MCF 10A (cell line): ENCODE measurements at regions not wholly inside any gene's neighbourhood (a gene's known extent, or its start where the extent isn't known, plus 50 kb on each side); places are given as distances from the start of the nearest gene placed in this dataset.
A peak's percentile ranks its signal among the peaks of the same experiment; 100 is the strongest.

Experiments used
- BruUV-seq: library from RNA; stranded (reverse); fragments of 400-500 nt; replicated peaks from 2 replicates; lab custom pipeline; 2021; lab: Mats Ljungman, UMichigan
- CTCF ChIA-PET: fragments of 300-600 bp; sonication (Branson Sonifier 250); formaldehyde crosslinking; extraction: SDS; loops from one replicate; lab custom pipeline; 2021; ENCODE audit warnings: antibody characterized with exemption, inconsistent platforms; lab: Yijun Ruan, JAX
- POLR2A ChIA-PET: fragments of 300-600, 350-650 bp; sonication (Branson Sonifier 250); formaldehyde crosslinking; extraction: SDS; loops from one replicate; lab custom pipeline; 2020; ENCODE audit warnings: antibody characterized with exemption, inconsistent platforms; lab: Yijun Ruan, JAX
- DNase-seq: peaks from one replicate; pipeline ENCODE4 v3.0.0-alpha.2; 2018; ENCODE audit not compliant: unreplicated experiment
- H3K27ac Mint-ChIP-seq: one replicate; pipeline ENCODE4 v1.8.0; 2022; ENCODE audit warnings: mild to moderate bottlenecking, low read depth, mixed read lengths; ENCODE audit not compliant: unreplicated experiment
- H3K27me3 Mint-ChIP-seq: one replicate; pipeline ENCODE4 v1.8.0; 2022; ENCODE audit warnings: mixed read lengths; ENCODE audit not compliant: insufficient read depth, unreplicated experiment
- H3K36me3 Mint-ChIP-seq: one replicate; pipeline ENCODE4 v1.8.0; 2022; ENCODE audit warnings: mild to moderate bottlenecking, moderate library complexity, mixed read lengths; ENCODE audit not compliant: insufficient read depth, unreplicated experiment
- H3K4me1 Mint-ChIP-seq: one replicate; pipeline ENCODE4 v1.8.0; 2022; ENCODE audit warnings: mixed read lengths; ENCODE audit not compliant: insufficient read depth, unreplicated experiment
- H3K4me3 Mint-ChIP-seq: one replicate; pipeline ENCODE4 v1.8.0; 2022; ENCODE audit warnings: mild to moderate bottlenecking, moderate library complexity, mixed read lengths; ENCODE audit not compliant: unreplicated experiment
- H3K9me3 Mint-ChIP-seq: one replicate; pipeline ENCODE4 v1.8.0; 2022; ENCODE audit warnings: mixed read lengths; ENCODE audit not compliant: unreplicated experiment
- CTCF ChIP-seq: fragments of 200-600 bp; IDR thresholded peaks from one replicate; pipeline ENCODE4 v1.8.0; 2022; ENCODE audit warnings: antibody characterized with exemption, mild to moderate bottlenecking; ENCODE audit not compliant: unreplicated experiment
- intact Hi-C: fragments of 100-400 bp; cut with micrococcal nuclease; formaldehyde crosslinking; loops from 2 replicates; pipeline ENCODE4 v1.14.1; 2022

GRCh38 chr11:24225501-24225900 lies 271.4 kb upstream of the LUZP2 start:
- Mint-ChIP-seq H3K27me3 (peaks cover 14% of the 10 kb centered on the region), H3K36me3 (no peaks in the 10 kb centered on the region), H3K9me3 (no peaks in the 10 kb centered on the region), H3K27ac (no peak overlapping the region), H3K4me1 (no peaks in the 10 kb centered on the region), H3K4me3 (no peak overlapping the region)
- ChIA-PET POLR2A (no interaction called here), CTCF (interaction anchor here (0.5 kb wide), 1 partner anchor 62 kb away, joined by 3 read pairs; no protein-coding TSS in a partner anchor)
- DNase-seq = no peak
- TF ChIP-seq CTCF = no peak
- intact Hi-C loops = no loop called here
- BruUV-seq = no TSS peak

- intact Hi-C loops = no loop called here
- H3K9me3 Mint-ChIP-seq = no peaks in the 10 kb centered on the region
- TF ChIP-seq CTCF = no peak
- no peaks in the 10 kb centered on the region for H3K4me1 Mint-ChIP-seq
- H3K27ac Mint-ChIP-seq = no peak overlapping the region
- BruUV-seq = no TSS peak
- H3K36me3 Mint-ChIP-seq = no peaks in the 10 kb centered on the region
- ChIA-PET POLR2A (no interaction called here), CTCF (no interaction called here)
- peaks cover 14% of the 10 kb centered on the region for H3K27me3 Mint-ChIP-seq
- no peak overlapping the region for H3K4me3 Mint-ChIP-seq
- DNase-seq = no peak
Observed at GRCh38 chr11:24226606-24227005, 270.2 kb upstream of the LUZP2 start.

GRCh38 chr11:24233041-24233440 lies 263.8 kb upstream of the LUZP2 start:
- no peaks in the 10 kb centered on the region for H3K36me3 Mint-ChIP-seq
- ChIA-PET CTCF (interaction anchor here (0.6 to 1.2 kb wide), 3 partner anchors 21 to 1404 kb away, joined by 3 read pairs; no protein-coding TSS in a partner anchor), POLR2A (interaction anchor here (0.6 to 1.1 kb wide), 2 partner anchors 64 to 1638 kb away, joined by 3 to 4 read pairs; no protein-coding TSS in a partner anchor)
- TF ChIP-seq CTCF = no peak
- H3K27me3 Mint-ChIP-seq = peaks cover 14% of the 10 kb centered on the region
- H3K4me3 Mint-ChIP-seq = no peak overlapping the region
- intact Hi-C loops = no loop called here
- no TSS peak for BruUV-seq
- H3K9me3 Mint-ChIP-seq = no peaks in the 10 kb centered on the region
- no peaks in the 10 kb centered on the region for H3K4me1 Mint-ChIP-seq
- no peak overlapping the region for H3K27ac Mint-ChIP-seq
- no peak for DNase-seq

- H3K4me1 Mint-ChIP-seq = no peaks in the 10 kb centered on the region
- ChIA-PET POLR2A (no interaction called here), CTCF (interaction anchor here (0.6 to 1.1 kb wide), 5 partner anchors 150 to 1359 kb away, joined by 3 to 5 read pairs (median 3); no protein-coding TSS in a partner anchor)
- H3K27me3 Mint-ChIP-seq = peaks cover 23% of the 10 kb centered on the region
- no peaks in the 10 kb centered on the region for H3K9me3 Mint-ChIP-seq
- no peaks in the 10 kb centered on the region for H3K36me3 Mint-ChIP-seq
- H3K27ac Mint-ChIP-seq = no peak overlapping the region
- peak; percentile 27 for DNase-seq
- BruUV-seq = no TSS peak
- TF ChIP-seq CTCF = no peak
- intact Hi-C loops = no loop called here
- H3K4me3 Mint-ChIP-seq = no peak overlapping the region
Observed at GRCh38 chr11:24234822-24235508, 261.9 kb upstream of the LUZP2 start.
